Right cardiac atrium (tissue), 5 donors: ENCODE measurements at regions not wholly inside any gene's neighbourhood (a gene's known extent, or its start where the extent isn't known, plus 50 kb on each side); places are given as distances from the start of the nearest gene placed in this dataset.

Experiments
- ATAC-seq, 2 donors: fragments of 200-7000 bp; cut with Tn5 transposase; one replicate each; pipeline versions ENCODE4 v1.8.0 to v1.9.1; 2020; ENCODE audit warnings: moderate library complexity in 2 of 2, mild to moderate bottlenecking in 1 of 2
- DNase-seq, 3 donors: peaks; one replicate each; pipeline ENCODE4 v3.0.0-alpha.2; 2020
- H3K27ac ChIP-seq: one replicate; pipeline ENCODE4 v1.5.1; 2013; ENCODE audit warnings: mild to moderate bottlenecking, low read length, control low read depth, moderate library complexity
- H3K27me3 ChIP-seq: one replicate; pipeline ENCODE4 v1.6.1; 2013; ENCODE audit not compliant: control insufficient read depth, insufficient read depth
- H3K4me1 ChIP-seq: one replicate; pipeline ENCODE4 v1.6.1; 2013; ENCODE audit warnings: low read length; ENCODE audit not compliant: control insufficient read depth, insufficient read depth
- H3K4me3 ChIP-seq: one replicate; pipeline ENCODE4 v1.5.1; 2013; ENCODE audit warnings: low read length, control low read depth
- H3K9me3 ChIP-seq: one replicate; pipeline ENCODE4 v1.6.1; 2013; ENCODE audit warnings: low read length; ENCODE audit not compliant: control insufficient read depth
- WGBS: extraction: QIAGEN DNeasy Blood & Tissue Kit; methylation state at CpG from one replicate; pipeline ENCODE4 v1.1.7; 2013; 5-methylcytosine and 5-hydroxymethylcytosine counted together
- intact Hi-C, 4 donors: fragments of 100-400 bp; cut with DNase I; formaldehyde crosslinking; loops; one replicate each; pipeline versions ENCODE4 v1.11.0 to v1.14.0; 2022 to 2023
- donor health status: healthy with polysubstance abuse.
- donor health status: DM: no; HTN: yes; CAD: no.
- donor health status: DM: no; HTN: no; CAD: no.
- donor health status: DM: no; HTN: yes; CAD: no; lungs with severe emphysema.
- donor health status: DM: yes; HTN: yes; CAD: no.

- intact Hi-C loops: no loop called here
- Histone ChIP-seq H3K4me3 (no peak overlapping the region), H3K27ac (no peak overlapping the region), H3K27me3 (no peaks in the 10 kb centered on the region), H3K9me3 (no peaks in the 10 kb centered on the region), H3K4me1 (peaks cover 2% of the 10 kb centered on the region)
- ATAC-seq: no peak
- DNase-seq: no peak
Measured at GRCh38 chr2:5955921-5956320, 263.7 kb downstream of the SOX11 start.

DNA sequence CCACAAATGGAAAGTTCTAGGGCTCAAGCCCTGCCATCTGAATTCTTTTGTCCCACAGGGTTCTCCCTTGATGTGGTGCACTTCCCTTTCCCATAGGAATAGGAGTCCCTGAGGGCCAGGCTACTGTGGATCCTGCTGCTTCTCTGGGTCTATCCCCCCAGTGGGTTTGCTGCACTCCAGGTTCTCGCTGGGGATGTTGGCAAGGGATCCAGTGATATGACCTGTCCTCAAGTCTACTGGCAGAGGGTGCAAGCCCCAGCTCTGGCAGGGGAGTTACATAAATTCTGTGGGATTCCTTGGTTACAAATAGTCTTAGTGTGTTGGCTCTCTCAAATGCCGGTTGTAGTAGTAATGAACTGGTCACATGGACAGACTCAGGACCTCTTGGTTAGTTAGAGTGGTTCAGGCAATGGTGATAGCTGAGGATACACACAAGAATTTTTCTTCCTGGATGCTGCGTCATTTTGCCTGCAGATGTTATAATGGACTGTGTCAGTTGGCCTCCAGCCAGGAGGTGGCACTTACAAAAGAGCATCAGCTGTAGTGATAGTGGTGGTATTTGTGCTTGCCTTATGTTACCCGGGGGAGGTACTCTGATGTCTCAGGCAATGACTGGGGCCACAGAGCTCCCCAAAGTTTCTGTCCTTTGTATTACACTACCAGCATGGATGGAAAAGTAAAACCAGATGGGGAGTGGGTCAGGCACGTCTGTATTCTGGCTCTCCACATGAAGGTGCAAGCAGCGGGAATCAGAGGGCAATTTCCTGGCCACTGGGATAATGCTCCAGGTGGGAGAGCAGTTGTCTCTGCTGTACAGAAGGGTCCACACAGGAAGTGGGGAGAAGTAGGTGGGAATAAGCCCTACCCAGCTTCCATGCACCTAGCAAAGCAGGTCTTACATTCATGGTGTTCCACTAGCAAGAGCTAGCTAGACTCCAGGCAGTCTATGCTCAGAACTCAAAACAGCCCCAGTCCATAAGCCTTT lies 267.9 kb downstream of the SOX11 start:
- WGBS: 65% methylated on average over 6 of the region's 6 CpGs
- Histone ChIP-seq H3K4me1 (peaks cover 2% of the 10 kb centered on the region), H3K4me3 (no peak overlapping the region), H3K27me3 (no peaks in the 10 kb centered on the region), H3K27ac (no peak overlapping the region), H3K9me3 (no peaks in the 10 kb centered on the region)
- ATAC-seq: peak in 1 of 2 donors; percentile 50
- intact Hi-C loops: no loop called here
- no peak for DNase-seq

DNA sequence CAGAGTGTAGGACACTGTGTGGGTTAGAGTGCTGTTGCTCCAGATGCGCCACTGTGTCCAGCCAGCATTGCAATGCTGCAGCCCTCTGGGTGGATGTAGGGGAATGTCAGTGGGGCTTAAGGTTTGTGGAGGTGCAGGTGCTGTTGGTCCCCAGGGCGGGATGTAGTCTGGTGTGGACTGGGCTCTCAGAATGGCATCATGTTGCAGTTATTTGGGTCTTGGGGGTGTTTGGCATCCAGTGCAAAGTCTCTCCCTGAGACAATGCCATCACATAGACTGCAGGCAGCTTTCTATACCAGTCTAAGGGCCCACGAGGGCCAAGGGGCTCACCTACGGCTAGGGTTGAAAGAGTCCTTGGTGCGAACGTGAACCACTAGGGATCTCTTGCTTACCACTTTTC lies 275.3 kb downstream of the SOX11 start:
- Histone ChIP-seq H3K9me3 (no peaks in the 10 kb centered on the region), H3K4me3 (no peak overlapping the region), H3K27me3 (no peaks in the 10 kb centered on the region), H3K4me1 (no peaks in the 10 kb centered on the region), H3K27ac (no peak overlapping the region)
- ATAC-seq (no peak), DNase-seq (no peak)
- intact Hi-C loops: no loop called here
- WGBS: 93% methylated on average over 6 of the region's 6 CpGs

- Histone ChIP-seq H3K9me3 (no peaks in the 10 kb centered on the region), H3K27me3 (no peaks in the 10 kb centered on the region), H3K4me1 (no peaks in the 10 kb centered on the region), H3K4me3 (no peak overlapping the region), H3K27ac (no peak overlapping the region)
- no peak for ATAC-seq
- peak in 1 of 3 donors; percentile 47 for DNase-seq
- WGBS: 76% methylated on average over 6 of the region's 6 CpGs
- intact Hi-C loops: no loop called here
Measured at GRCh38 chr2:5969303-5969702, 277.1 kb downstream of the SOX11 start.

DNA sequence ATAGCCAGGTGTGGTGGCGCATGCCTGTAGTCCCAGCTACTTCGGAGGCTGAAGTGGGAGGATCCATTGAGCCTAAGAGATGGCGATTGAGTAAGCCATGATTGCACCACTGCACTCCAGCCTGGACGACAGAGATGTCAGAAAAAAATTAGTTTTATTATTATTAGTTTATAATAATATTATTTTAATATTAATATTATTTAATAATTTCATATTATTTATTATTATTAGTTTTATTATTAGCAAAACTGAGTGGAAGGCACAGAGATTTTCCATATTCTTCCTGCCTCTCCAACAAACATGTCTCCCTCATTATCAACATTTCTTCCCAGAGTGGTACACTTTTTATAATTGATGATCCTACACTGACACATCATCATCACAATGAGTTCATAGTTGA lies 278.2 kb downstream of the SOX11 start:
- Histone ChIP-seq H3K27me3 (no peaks in the 10 kb centered on the region), H3K4me1 (no peaks in the 10 kb centered on the region), H3K4me3 (no peak overlapping the region), H3K9me3 (no peaks in the 10 kb centered on the region), H3K27ac (no peak overlapping the region)
- DNase-seq (no peak), ATAC-seq (no peak)
- WGBS: 78% methylated on average over 4 of the region's 4 CpGs
- intact Hi-C loops: loop anchor here in 1 of 4 donors (5.0 kb wide), 1 partner anchor 583 kb away; no protein-coding TSS in a partner anchor

DNA sequence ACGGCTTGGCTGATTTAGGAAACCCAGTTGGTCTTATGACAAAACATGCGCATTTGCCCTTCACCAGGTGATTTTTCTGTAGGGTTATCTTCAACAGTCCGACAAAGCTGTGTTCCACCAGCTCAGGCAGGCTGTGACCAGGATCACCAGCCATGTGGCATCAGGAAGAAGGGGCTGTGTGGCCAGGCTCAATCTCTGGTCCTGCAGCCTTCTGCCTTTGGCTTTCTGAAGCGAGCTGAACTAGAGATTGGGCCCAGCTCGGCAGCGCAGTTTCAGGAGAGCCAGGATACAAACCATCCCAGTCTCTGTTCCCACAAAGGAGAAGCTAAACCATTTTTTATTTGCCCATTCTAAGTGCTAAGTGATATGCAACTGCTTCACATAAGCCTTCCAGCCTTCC lies 282.3 kb downstream of the SOX11 start:
- intact Hi-C loops: loop anchor here in 1 of 4 donors (5.0 kb wide), 1 partner anchor 587 kb away; no protein-coding TSS in a partner anchor
- Histone ChIP-seq H3K27ac (no peak overlapping the region), H3K27me3 (no peaks in the 10 kb centered on the region), H3K4me3 (no peak overlapping the region), H3K9me3 (no peaks in the 10 kb centered on the region), H3K4me1 (no peaks in the 10 kb centered on the region)
- no peak for ATAC-seq
- DNase-seq: no peak
- WGBS: 84% methylated on average over 6 of the region's 6 CpGs

- DNase-seq: no peak
Measured at GRCh38 chr2:5975401-5975800, 283.2 kb downstream of the SOX11 start.

GRCh38 chr2:5976531-5977065 lies 284.4 kb downstream of the SOX11 start:
- 78% methylated on average over 9 of the region's 9 CpGs for WGBS
- Histone ChIP-seq H3K4me3 (no peak overlapping the region), H3K27me3 (no peaks in the 10 kb centered on the region), H3K4me1 (no peaks in the 10 kb centered on the region), H3K27ac (no peak overlapping the region), H3K9me3 (no peaks in the 10 kb centered on the region)
- ATAC-seq: no peak
- no peak for DNase-seq
- intact Hi-C loops: no loop called here

More at GRCh38 chr2:5975401-5975800, 283.2 kb downstream of the SOX11 start:
- no peaks in the 10 kb centered on the region for H3K9me3 ChIP-seq
- no peaks in the 10 kb centered on the region for H3K4me1 ChIP-seq
- 81% methylated on average over 3 of the region's 3 CpGs for WGBS
- no peak overlapping the region for H3K4me3 ChIP-seq
- H3K27me3 ChIP-seq: no peaks in the 10 kb centered on the region
- H3K27ac ChIP-seq: no peak overlapping the region
- ATAC-seq: no peak
- intact Hi-C loops: no loop called here

GRCh38 chr2:5977477-5977876 lies 285.3 kb downstream of the SOX11 start:
- WGBS: 57% methylated on average over 2 of the region's 2 CpGs
- H3K4me1 ChIP-seq: no peaks in the 10 kb centered on the region
- ATAC-seq: no peak
- DNase-seq: no peak
- H3K27me3 ChIP-seq: no peaks in the 10 kb centered on the region
- H3K9me3 ChIP-seq: no peaks in the 10 kb centered on the region
- H3K27ac ChIP-seq: no peak overlapping the region
- H3K4me3 ChIP-seq: no peak overlapping the region
- intact Hi-C loops: no loop called here

- WGBS: 89% methylated on average over 4 of the region's 4 CpGs
- ATAC-seq: no peak
- no peaks in the 10 kb centered on the region for H3K27me3 ChIP-seq
- H3K4me1 ChIP-seq: no peaks in the 10 kb centered on the region
- no peak overlapping the region for H3K4me3 ChIP-seq
- no peak for DNase-seq
- no peaks in the 10 kb centered on the region for H3K9me3 ChIP-seq
- intact Hi-C loops: no loop called here
- H3K27ac ChIP-seq: no peak overlapping the region
Measured at GRCh38 chr2:5978131-5978751, 286.1 kb downstream of the SOX11 start.
